ENCODE measurements at regions not wholly inside any gene's neighbourhood (a gene's known extent, or its start where the extent isn't known, plus 50 kb on each side); places are given as distances from the start of the nearest gene placed in this dataset.
"Not testable (repeated sequence)": the region's sequence is repeated elsewhere in the genome, so short reads cannot be mapped to it uniquely, and the experiment has no call there.

DNA sequence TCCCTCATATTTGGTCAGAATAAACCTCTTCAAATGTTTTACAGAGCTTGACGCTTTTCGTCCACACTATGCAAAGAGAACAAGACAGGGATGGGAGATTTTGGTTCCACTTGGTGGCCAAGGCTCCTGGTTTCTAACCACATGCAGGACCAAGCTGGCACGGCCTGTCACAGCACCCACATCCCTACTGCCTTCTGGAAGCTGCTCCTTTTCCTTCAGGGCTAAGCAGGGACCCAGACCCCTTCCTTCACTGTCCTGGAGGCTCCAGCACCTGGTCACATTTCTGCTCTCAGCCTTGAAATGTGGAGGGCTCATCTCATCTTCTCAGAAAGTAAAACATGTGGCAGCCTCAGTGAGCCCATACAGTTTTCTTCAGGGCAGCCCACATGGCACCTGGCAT, 50.4 kb upstream of the ARHGEF7 start:
- no peak for DNase-seq

DNA sequence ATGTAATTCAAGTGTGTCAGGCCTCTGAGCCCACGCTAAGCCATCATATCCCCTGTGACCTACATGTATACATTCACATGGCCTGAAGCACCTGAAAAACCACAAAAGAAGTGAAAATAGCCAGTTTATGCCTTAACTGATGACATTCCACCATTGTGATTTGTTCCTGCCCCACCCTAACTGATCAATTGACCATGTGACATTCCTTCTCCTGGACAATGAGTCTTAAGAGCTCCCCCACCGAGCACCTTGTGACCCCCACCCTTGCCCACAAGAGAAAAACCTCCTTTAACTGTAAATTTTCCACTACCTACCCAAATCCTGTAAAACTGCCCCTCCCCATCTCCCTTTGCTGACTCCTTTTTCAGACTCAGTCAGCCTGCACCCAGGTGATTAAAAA, 52.1 kb upstream of the ARHGEF7 start:
- no peak for DNase-seq

DNA sequence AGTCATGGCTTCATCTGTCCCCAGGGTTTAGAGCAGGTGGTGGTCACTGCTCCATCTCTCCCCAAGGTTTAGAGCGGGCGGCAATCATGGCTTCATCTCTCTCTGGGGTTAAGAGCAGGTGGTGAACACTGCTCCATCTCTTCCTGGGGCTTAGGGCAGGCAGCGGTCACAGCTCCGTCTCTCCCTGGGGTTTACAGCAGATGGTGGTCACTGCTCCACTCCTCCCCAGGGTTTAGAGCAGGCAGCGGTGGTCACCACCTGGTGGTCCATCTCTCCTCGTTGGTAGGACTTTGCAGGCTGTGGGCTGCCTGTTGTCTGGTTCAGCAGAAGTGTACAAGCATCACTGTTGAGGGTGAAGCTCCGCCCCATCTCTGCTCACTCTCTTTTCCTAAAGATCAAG, 52.8 kb upstream of the ARHGEF7 start:
- DNase-seq, result no peak

DNA sequence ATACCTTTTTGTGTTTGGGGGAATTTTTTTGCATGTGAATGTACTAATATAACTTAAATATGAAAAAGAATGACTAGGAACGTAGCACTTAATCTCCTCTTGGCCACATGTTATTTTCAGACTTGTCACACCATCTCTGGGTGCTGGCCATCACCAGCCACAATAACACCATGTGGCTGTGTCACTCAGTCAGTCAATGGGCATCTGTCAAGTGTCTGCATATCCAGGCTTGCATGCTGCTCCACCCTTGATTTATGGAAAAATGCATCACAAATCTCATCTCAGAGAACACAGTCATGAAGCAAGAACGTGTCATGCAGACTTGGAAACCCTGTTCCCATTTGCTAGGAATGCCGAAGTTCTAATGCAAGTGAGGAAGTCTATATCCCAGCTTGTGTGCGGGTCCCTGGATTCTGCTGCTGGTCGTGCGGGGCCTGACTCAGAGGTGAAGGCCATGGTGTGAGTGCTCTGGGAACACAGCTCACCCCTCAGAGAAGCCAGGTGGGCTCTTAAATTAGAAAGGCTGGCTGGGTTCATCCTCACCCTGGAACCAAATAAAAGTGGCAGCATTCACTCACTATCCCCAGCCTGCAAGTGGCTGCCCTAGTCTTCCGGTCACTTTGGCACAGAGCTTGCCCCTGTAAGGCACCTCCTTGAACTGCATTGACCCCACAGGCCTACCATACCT, 53.6 kb upstream of the ARHGEF7 start:
- DNase-seq, result no peak

DNA sequence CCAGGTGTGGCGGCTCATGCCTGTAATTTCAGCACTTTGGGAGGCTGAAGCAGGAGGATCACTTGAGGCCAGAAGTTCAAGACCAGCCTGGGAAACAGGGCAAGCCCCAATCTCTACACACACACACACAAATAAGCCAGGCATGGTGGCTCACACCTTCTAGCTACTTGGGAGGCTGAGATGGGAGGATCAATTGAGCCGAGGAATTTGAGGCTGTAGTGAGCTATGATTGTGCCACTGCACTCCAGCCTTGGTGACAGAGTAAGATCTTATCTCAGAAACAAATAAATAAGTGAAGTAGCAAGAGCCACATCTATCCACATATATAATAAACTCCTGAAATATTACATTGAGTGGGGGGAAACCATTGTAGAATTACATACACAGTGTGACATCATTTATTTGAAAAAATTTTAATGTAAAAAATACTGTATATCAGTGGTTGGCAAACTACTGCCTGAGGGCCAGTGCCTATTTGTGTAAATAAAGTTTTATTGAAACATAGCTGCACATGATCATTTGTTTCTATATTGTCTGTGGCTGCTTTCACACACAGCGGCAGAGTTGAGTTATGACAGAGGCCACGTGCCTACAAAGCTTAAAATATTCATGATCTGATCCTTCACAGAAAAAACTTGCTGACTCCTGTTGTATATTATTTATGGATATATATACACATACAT, 54.7 kb upstream of the ARHGEF7 start:
- DNase-seq, result no peak

DNA sequence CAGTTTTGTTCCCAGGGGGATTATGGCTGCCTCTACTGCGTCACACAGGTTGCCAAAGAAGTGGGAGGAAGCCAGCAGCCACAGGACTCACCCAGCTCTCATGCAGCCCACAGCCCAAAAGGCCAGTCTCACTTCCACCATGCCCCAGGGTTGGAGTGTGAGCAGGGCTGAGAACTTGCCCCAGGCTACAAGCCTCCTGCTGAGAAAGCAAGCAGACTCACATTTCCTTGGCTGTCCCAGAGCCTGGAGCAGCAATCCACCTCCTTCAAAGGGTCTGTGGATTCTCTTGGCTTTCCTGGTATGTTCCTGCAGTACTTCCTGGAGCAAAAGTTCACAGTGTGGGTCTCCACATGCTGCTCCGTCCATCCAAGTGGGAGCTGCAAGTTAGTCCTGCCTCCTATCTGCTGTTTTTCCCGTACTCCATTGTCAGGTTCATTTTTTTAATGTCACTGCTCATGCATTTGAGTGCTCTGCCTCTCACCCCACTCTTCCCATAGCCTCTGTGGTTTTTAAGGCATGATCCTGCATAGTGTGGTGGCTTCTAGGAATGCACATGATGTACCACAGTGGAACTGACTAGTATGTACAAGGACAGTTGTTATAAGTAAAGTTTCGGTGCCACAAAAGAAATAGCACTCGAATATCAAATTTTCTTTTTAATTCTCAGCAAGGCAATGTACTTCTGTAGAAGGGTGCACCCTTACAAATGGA, 56.2 kb upstream of the ARHGEF7 start:
- DNase-seq, result no peak

DNA sequence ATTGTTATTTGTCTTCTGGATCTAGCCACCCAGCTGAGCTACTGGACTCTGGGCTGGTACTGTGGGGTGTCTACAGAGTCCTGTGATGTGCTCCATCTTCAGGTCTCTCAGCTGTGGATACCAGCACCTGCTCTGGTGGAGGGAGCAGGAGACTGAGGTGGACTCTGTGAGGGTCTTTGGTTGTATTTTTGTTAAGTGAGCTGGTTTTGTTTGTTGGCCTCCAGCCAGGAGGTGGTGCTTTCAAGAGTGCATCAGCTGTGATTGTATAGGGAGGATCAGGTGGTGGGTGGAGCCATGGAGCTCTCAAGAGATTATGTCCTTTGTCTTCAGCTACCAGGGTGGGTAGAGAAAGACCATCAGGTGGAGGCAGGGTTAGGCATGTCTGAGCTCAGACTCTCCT, 56.8 kb upstream of the ARHGEF7 start:
- not testable (repeated sequence) for DNase-seq

DNA sequence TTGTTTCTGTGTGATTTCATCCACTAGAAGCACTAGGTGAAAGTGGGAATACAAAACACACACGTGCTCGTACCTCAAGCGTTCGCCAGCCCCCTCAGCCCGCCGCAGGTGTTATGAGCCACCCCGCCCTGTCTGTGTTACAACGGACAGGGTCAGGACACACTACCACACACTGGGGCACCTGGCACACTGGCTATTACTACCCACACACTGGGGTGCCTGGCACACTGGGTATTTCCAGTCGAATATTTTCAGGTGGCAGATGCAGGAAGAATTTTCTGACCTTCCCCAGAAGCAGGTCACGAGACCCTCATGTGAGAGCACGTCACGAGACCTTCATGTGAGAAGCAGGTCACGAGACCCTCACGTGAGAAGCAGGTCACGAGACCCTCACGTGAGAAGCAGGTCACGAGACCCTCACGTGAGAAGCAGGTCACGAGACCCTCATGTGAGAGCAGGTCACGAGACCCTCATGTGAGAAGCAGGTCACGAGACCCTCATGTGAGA, 63.3 kb upstream of the ARHGEF7 start:
- DNase-seq, result not testable (repeated sequence)

DNA sequence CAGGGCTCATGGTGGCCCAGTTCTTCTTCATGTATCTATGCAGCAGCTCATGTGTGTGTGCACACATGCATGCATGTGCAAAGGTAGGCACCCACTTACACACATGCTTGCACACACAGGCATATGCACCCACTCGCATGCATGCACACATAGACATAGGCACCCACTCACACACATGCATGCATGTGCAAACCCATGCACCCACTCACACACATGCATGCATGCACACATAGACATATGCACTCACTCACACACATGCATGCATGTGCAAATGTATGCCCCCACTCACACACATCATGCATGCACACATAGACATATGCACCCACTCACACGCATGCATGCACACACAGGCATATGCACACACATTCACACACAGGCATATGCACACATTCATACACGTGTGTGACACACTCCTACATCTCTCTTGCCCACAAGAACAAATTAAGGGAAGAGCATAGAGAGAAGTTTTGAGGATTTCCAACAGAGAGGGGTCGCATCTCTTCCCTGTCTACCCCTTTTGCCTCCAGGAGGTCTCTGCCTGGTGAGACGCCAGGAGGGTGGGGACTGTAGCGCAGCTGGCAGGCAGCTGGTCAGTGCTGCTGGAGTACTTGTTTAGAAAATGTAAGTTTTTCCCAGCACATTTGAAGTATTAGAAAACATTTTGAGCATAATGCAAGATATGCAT, 63.9 kb upstream of the ARHGEF7 start:
- DNase-seq, result no peak

GRCh38 chr13:111050539-111050879, 64.6 kb upstream of the ARHGEF7 start:
- no peak for DNase-seq

GRCh38 chr13:111049791-111050538, 65.1 kb upstream of the ARHGEF7 start:
- peak in 3 of 14 donors; percentile 4 to 8 (median 4) for DNase-seq

DNA sequence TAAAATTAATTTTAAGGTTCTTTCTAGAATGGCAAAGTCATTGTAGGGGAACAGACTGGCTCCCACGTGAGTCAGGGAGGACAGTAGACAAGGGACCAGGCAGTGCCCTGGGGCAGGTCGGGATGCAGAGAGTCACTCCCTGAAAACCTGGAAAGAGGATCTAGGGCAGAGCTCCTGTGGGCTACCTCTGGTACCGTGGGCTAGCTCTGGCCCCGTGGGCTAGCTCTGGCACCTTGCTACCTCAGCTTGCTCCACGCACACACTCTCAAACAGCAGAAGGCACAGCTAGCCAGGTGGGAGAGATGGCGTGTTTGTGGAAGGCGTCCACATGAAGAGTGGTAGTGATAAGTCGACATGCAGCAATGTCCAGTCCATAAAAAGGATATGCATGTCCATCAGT, 66.7 kb upstream of the ARHGEF7 start:
- DNase-seq, result no peak

GRCh38 chr13:111047326-111047725, 67.8 kb upstream of the ARHGEF7 start:
- no peak for DNase-seq

GRCh38 chr13:111046590-111047141, 68.4 kb upstream of the ARHGEF7 start:
- DNase-seq, result peak in 2 of 14 donors; percentile 15 to 53

DNA sequence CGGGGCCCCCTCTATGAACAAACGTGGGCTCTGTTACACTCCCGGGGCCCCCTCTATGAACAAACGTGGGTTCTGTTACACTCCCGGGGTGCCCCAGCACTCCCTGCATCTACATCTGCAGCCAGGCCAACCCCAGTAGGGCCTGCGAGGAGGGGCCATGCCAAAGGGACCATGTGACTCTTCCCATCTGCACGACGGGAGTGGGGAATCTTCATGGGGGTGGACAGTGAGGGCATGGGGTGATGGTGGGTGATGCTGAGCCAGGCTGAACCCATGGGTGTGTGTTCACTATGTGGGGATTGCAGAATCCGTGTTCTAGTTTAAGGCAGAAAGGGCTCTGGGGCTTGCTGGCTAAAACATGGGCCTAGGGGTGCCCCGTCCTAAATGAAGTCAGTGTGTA, 69.9 kb upstream of the ARHGEF7 start:
- no peak for DNase-seq

DNA sequence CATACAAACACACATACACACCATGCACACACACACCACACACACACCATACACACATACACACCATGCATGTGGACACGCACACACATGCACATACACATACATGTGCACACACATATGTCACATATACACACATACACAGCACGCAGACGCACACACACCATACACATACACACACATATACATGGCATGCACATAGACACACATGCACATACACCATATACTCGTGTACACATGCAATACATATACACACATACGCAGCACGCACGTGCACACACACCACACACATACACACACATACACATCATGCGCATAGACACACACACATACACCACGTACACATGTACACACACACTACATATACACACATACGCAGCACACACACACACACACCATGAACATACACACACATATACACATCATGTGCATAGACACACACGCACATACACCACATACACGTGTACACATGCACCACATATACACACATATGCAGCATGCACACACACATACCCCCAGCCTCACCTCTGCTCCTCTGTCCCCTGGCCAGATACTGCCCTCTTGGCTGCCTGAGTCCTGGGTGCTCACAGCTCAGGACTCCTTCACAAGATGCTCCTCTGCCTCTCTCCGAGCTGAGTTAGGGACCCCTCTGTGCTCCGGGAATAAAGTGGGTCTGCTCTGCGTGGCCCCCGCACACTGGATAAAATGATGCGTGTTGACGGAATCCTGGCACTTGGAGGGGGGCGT, 70.9 kb upstream of the ARHGEF7 start:
- no peak for DNase-seq

DNA sequence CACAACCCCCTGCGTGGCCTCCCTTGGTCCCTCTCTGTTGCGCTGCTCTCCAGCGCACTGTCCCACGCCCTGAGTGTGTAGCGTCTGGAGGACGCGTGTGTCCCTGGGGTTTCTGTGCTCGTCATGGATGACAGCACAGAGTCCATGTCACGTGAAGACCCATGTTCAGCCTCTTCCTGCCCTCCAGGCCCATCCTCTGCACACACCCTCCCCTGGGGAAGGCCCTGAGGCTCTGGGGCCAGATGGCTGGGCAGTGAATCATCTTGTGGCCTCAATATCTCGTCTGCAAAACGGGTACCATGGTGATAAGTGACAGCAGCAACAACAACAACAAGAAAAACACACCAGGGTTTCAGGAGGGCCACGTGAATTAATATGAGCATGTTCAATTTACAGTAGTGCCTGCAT, 71.5 kb upstream of the ARHGEF7 start:
- DNase-seq, result no peak

DNA sequence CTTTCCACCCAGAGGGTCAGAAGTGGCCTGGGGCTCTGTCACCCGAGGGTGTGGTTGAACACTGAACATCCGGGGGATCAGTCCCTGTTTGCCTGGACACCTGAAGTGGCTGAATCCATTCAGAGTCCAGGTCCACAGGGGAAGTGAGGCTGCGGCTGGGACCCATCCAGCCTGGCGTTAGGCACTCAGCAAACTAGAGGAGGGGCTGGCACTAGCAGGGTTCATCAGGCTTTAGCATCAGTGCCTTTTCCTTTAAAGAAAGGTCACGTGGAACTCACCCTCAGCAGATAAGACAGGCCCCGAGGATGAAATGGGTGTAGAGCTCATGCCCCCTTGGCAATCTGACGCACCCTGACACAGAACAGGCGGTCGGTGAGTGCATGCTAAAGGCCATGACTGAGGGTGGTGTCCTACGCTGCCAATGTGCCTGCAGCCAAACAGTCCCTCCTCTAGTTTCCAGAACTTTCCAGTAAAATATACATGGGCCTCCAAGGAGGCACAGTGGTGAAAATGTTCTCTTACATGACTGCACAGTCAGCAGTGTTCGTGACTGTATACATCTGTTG, 72.4 kb upstream of the ARHGEF7 start:
- no peak for DNase-seq

- no peak for DNase-seq
Measured at GRCh38 chr13:111040830-111041229, 74.3 kb upstream of the ARHGEF7 start.

DNA sequence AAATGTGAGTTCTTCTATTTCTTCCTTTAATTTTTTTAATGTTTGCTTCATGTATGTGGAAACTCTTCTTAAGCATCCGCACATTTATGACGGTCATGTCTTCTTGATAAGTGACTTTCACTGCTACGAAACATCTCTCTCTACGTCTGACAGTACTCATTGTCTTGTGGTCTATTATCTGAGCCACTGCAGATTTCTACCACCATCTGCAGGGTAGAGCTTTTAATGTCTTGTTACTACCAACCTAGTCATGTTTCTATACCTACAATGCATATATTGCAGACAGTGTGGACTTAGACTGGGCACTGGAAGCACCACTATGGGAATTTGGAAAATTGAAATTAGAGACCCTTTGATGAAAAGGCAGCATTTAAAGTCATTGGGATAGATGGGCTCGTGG, 75.4 kb upstream of the ARHGEF7 start:
- no peak for DNase-seq

GRCh38 chr13:111038887-111039286, 76.2 kb upstream of the ARHGEF7 start:
- DNase-seq, result no peak
